ENCODE measurements at regions not wholly inside any gene's neighbourhood (a gene's known extent, or its start where the extent isn't known, plus 50 kb on each side); places are given as distances from the start of the nearest gene placed in this dataset.

DNA sequence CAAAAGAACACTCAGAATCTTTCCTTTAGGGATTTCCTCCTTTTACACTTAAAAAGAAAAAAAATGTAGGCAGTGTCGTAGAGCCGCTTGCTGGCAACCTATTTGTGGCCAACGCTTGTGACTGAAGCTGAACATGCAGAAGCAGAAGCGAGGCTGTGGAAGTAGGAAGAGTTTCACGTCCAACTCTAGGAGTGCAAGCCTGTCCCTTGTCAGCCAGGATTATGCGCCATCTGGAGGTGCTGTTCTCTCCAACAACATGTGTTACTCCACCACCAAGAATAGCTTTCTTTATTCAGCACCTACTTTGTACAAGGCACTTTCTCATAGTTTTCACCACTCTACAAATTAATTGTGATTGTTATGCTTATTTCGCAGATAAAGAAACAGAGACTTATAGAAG lies 223.2 kb upstream of the LMCD1 start:
- TF ChIP-seq, protein P1, sequence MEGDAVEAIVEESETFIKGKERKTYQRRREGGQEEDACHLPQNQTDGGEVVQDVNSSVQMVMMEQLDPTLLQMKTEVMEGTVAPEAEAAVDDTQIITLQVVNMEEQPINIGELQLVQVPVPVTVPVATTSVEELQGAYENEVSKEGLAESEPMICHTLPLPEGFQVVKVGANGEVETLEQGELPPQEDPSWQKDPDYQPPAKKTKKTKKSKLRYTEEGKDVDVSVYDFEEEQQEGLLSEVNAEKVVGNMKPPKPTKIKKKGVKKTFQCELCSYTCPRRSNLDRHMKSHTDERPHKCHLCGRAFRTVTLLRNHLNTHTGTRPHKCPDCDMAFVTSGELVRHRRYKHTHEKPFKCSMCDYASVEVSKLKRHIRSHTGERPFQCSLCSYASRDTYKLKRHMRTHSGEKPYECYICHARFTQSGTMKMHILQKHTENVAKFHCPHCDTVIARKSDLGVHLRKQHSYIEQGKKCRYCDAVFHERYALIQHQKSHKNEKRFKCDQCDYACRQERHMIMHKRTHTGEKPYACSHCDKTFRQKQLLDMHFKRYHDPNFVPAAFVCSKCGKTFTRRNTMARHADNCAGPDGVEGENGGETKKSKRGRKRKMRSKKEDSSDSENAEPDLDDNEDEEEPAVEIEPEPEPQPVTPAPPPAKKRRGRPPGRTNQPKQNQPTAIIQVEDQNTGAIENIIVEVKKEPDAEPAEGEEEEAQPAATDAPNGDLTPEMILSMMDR (IDR thresholded peaks at IDR 0.05) = no peak
- TF ChIP-seq POLR2A (IDR thresholded peaks at IDR 0.05) = no peak

All from stomach (tissue), 4 donors.